ENCODE measurements at regions not wholly inside any gene's neighbourhood (a gene's known extent, or its start where the extent isn't known, plus 50 kb on each side); places are given as distances from the start of the nearest gene placed in this dataset.
"Not testable (repeated sequence)": the region's sequence is repeated elsewhere in the genome, so short reads cannot be mapped to it uniquely, and the experiment has no call there.

DNA sequence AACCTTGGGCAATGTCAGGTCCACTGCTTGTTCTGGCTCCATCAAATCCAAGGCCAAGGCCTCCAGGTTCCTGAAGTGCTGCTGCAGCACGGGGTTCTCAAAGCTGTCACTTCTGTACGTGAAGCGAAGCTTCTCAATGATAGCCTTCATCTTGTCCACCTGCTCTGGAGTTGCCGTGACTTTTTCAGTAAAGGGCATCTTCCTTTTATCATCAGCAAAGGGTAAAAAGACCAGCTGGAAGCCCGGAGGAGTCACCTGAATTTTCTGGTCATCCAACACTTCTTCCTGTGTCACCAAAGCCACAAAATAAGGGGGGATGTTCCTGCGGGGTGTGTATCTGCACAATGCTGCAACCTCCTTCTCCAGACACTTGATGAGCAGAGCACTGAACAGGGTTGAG is 131.7 kb upstream of the MAMLD1 start:
- TF ChIP-seq, protein P1, sequence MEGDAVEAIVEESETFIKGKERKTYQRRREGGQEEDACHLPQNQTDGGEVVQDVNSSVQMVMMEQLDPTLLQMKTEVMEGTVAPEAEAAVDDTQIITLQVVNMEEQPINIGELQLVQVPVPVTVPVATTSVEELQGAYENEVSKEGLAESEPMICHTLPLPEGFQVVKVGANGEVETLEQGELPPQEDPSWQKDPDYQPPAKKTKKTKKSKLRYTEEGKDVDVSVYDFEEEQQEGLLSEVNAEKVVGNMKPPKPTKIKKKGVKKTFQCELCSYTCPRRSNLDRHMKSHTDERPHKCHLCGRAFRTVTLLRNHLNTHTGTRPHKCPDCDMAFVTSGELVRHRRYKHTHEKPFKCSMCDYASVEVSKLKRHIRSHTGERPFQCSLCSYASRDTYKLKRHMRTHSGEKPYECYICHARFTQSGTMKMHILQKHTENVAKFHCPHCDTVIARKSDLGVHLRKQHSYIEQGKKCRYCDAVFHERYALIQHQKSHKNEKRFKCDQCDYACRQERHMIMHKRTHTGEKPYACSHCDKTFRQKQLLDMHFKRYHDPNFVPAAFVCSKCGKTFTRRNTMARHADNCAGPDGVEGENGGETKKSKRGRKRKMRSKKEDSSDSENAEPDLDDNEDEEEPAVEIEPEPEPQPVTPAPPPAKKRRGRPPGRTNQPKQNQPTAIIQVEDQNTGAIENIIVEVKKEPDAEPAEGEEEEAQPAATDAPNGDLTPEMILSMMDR (IDR thresholded peaks at IDR 0.05): not testable (repeated sequence)
- TF ChIP-seq EP300, POLR2AphosphoS5, POLR2A (IDR thresholded peaks at IDR 0.05): not testable (repeated sequence)
